HG03442 (cell line): ENCODE measurements at regions not wholly inside any gene's neighbourhood (a gene's known extent, or its start where the extent isn't known, plus 50 kb on each side); places are given as distances from the start of the nearest gene placed in this dataset.
"Not testable (repeated sequence)": the region's sequence is repeated elsewhere in the genome, so short reads cannot be mapped to it uniquely, and the experiment has no call there.

ENCODE experiments used
- ATAC-seq: cut with Tn5 transposase; IDR thresholded peaks from one replicate; pipeline ENCODE4 v1.9.1; 2021; ENCODE audit warnings: mild to moderate bottlenecking, moderate library complexity; ENCODE audit not compliant: unreplicated experiment

DNA sequence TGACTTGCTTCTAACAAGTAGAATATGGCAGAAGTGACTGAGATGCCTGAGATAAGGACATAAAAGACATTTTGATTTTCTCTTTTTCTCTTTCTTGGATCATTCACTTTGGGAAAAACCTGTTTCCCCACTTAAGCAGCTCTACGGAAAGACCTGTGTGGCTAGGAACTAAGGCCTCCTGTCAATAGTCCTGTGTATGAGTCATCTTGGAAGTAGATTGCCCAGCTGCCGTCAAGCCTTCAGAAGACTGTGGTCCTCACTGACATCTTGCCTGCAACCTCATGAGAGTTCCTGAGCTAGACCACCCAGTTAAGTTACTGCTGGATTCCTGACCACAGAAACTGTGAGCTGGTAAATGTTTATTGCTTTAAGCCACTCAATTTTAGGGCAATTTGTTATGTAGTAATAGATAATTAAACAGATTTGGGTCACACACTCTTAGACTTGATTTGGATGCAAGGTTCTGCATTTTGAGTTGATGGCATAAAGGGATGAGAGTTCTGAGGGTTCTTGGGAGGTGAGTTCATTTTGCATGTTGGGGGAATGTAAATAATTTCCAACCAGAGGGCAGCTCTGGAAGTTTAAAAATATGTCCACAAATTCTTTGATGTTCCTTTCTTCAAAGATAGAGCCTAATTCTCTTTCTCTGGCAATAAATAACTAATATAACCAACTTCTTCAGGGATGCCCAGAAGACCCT is 229.2 kb downstream of the SQOR start:
- ATAC-seq: no peak

DNA sequence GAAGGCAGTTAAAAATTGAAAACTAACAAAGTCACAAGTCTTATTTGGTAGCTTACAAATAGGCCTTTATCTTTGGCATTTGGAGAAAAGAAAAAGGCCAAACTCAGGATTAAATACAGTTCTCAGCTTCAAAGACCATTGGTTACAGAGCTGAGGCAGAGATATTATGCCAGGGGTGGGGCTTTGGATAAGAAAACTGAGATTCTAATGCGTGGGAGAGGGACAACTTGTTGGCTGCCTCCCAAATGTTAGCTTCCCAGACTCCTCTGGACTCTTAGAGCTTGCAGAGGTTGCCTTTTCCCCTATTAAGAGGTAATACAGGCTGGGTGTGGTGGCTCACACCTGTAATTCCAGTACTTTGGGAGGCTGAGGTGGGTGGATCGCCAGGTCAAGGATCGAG is 231.8 kb downstream of the SQOR start:
- ATAC-seq: no peak

DNA sequence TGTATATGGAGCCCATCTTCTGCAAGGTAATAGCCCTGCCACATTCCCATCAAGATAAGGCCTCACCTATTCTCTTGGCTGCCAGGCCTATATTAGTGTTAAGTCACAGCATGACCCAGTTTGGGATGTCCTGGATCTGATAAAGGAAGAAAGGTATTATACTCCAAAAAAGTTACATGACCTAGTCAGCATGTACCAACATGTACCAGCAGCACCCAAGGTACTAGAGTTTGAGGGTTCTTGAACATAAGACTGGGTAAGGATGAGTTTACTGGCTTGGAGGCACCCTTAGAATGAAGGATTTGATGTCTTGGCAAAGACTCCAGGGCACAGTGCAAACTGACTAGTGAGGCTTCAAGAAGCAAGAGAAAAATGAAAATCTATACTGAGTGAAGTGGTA is 232.5 kb downstream of the SQOR start:
- ATAC-seq: no peak

DNA sequence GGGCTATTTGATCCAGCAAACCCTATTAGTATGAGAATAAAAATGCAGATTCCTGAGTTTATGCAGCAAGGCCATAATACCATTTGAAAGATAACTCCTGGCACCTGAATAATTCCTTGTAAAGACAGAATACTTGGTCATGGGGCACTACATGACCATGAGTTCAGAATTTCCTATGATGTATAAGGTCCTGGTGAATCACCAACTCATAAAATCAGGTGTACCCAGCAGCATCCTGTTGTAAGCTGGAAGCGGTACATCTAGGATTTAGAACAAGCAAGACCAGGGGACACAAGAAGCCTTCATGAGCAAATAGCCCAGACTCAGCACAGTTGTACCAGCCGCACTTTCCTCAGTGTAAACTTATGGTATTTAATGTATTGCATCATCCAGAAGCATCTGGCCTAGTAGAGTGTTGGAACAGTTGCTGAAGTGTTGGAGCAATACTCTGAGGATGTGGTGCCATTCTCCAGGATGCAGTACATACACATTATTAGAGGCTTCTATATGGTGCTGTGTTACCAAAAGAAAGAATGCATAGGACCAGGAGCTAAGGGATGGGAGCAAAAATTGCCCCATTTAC is 233.4 kb downstream of the SQOR start:
- no peak for ATAC-seq

DNA sequence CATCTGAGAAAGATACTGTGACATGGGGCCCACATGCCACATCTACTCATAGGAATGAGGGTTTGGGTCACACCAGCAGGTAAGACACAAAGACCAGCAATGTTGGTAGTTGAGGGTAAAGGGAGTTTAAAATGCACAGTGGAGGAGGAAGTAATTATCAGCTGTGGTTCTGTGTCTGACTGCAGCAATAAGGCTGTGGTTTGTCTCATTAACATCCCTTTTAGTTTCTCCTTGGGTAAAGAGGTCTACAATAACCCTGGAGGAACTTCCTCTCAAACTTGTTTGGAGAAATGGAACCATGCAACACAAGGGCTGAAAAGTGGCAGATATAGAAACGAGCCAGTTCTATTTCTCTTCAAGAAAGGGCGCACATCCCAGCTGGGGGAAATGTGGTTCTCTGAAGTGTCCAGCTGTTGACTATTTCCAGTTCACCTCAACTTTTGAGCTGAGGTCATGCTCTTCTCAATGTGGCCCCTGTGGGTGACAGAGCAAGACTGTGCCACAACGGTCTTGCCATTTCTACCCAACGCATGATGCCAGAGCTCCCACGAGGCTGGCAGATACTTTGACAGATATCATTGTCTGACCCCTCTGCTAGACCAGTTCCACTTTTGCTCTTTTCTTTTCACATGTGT is 234.3 kb downstream of the SQOR start:
- no peak for ATAC-seq

DNA sequence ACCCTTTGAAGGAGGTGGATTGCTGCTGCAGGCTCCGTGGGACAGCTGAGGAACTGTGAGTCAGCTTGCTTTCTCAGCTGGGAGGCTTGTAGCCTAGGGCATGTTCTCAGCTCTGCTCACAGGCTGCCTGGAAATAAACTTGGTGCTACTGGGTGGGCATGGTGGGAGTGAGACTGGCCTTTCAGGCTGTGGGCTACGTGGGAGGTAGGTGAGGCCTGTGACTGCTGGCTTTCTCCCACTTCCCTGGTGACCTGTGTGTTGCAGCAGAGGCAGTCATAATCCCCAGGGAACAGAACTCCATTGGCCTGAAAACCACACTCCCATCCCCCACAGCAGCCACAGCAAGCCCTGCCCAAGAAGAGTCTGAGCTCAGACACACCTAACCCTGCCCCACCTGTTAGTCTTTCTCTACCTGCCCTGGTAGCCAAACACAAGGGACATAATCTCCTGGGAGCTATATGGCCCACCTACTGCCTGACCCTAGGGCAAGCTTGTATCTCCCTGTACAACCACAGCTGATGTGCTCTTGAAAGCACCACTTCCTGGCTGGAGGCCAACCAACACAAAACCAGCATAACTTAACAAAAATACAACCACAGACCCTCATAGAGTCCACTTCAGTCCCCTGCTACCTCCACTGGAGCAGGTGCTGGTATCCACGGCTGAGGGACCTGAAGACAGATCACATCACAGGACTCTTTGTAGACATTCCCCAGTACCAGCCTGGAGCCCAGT is 236.5 kb downstream of the SQOR start:
- no peak for ATAC-seq

DNA sequence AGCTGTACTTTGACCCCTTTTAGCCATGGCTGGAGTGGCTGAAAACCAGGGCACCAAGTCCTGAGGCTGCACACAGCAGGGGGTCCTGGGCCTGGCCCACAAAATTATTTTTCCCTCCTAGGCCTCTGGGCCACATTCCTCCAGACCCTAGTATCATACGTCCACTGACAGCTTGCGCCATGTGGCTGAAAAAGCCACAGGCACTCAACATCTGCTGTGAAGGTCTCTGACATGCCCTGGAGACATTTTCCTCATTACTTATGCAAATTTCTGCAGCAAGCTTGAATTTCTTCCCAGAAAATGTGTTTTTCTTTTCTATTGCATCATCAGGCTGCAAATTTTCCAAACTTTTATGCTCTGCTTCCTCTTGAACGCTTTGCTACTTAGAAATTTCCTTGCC is 239.0 kb downstream of the SQOR start:
- no peak for ATAC-seq

DNA sequence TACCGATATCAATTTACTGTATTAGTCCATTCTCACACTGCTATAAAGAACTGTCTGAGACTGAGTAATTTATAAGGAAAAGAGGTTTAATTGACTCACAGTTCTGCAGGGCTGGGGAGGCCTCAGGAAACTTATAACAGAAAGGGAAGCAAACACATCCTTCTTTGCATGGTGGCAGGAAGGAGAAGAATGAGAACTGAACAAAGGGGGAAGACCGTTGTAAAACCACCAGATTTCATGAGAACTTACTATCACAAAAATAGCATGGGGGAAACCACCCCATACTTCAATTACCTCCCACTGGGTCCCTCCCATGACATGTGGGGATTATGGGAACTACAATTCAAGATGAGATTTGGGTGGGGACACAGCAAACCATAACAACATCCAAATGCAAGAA is 239.7 kb downstream of the SQOR start:
- not testable (repeated sequence) for ATAC-seq

DNA sequence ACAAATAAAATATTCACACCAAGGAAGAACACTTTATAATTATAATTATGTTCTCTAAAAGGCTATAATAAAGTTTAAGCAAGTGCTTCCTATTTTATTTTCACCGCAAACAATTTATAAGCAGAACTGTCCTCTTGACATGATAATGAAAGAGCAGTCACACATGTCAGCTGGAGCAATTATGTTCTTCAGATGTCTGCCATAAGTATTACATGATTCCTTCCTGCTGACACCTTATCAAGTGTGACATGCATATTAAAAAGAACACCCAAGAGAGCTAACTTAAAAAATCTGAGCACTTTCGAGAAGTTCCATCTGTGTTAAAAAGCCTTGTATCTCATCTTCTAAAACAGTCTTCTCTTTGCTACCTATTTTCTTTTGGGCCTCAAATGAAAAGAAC is 249.5 kb downstream of the SQOR start:
- no peak for ATAC-seq

DNA sequence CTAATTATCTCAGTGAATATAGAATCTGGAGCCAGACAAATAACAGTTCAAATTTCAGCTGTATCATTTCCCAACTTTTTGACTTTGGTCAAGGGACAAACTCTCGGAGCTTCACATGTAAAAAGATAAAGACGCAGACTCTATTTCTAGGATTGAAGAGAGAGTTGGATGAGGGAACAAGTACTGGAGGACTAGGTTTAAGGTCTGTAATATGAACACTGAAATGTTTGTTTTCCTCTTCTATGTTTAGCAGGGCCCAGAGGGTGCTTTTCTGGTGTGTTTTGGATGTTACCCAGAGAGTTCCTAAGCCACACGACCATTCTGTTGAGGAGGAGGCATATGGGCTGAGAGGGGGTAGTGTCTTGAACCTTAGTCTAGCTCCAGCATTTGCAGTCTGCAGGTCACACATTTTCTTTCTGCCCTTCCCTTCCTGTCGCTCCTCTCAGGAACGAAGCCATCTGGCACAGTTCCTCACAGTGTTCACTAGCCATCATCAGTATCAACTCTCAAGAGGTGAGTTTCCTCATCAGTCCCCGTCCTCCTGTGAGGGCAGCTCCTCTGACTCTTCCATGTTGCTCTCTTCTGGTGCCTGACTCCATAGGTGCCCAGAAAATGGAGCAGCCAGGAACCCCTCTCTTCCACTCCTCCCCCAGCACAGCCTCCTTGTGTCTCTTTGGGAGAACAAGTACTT is 250.1 kb downstream of the SQOR start:
- no peak for ATAC-seq

DNA sequence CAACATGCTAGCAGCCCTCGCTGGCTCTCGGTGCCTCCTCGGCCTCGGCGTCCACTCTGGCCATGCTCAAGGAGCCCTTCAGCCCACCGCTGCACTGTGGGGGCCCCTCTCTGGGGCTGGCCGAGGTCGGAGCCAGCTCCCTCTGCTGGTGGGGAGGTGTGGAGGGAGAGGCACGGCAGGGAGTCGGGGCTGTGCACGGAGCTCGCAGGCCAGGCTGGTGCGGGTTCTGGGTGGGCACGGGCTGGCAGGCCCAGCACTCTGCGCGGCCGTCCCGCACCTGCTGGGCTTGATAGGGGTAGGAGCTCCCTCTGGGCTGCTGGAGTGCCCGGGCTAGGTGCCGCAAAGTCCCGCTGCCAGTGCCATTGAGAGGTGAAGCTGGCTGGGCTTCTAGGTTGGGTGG is 251.0 kb downstream of the SQOR start:
- no peak for ATAC-seq

DNA sequence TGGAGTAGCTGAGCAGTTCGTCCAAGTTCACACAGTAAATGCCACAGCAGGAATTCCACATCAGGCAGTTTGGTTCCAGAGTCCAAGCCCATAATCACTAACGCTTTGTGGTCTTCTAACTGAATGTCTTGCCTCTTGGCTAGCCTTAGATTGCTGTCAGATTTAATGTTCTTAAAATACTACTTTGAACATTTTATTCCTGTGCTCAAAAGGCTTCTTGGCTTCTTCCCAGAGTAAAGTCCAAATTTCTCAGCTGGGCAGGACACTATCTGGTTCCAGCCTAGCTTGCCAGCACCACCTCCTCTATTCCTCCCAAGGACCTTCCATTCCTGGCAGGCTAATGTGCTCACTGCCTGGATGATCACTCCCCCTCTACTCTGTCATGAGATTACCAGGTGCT is 256.9 kb downstream of the SQOR start:
- no peak for ATAC-seq

DNA sequence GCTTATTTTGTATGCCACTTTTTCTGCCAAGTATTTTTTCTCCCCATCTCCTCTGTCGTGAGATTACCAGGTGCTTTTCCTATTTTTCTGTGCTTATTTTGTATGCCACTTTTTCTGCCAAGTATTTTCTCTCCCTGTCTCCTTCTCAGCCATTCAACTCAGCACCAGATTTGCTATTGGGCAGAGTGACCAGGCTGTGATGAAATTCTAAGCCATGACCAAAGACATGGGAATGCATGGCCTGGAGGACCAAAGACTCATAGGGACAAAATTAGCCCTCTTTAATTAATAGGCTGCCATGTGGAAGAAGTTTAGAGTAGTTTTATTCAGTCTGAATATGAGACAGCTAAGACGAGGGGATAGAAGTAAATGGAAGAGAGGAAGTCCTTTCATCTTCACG is 257.4 kb downstream of the SQOR start:
- no peak for ATAC-seq

DNA sequence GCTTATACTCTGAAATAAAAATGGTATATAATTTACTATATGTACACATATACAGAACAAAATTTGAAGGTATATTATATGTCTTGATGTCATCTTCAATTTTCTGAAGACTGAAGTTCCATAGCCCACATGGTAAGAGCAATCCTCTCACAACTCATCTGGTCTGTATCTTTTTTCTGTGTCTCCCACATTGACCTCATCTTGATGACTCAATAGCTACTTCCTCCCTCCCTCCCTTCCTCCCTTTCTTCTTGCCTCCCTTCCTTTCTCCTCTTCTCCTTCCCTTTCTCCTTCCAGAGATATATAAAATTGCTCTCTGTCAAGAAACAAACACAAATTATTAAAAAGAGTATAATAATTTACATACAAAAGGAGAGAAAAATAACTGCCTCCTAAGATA is 268.5 kb downstream of the SQOR start:
- no peak for ATAC-seq

DNA sequence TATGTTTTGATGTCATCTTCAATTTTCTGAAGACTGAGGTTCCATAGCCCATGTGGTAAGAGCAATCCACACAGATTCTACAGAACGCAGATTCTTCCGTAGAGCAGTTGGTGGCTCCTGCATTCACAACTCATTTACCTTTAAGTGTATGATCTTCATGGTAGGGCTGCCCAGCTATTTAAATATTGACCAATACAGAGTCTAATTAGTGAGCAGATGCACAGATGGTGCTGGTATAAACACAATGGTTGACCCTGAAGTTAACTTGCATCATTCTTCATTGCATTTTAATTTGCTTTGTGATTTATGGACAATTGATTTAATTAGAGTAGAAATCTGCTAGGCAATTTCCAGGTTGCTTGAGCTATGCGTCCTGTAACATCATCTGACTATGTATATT is 269.2 kb downstream of the SQOR start:
- ATAC-seq: no peak

DNA sequence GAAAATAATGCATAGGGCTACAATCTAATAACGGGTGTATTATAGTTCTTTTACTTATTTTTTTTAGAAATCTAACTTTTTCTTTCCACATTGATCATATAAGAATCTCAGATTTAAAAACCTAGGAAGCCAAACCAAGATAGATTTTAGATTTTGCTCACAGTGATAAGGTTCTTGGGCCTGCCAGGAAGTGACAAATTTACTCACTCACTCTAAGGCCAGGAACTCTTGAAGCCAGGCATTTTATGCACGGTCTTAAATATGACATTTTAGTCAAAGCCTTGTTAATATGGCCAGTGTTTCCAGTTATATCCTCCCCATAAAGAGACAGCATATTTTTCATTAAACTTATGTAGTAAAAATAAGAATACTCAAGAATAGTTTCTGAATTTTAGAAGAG is 271.4 kb downstream of the SQOR start:
- no peak for ATAC-seq

DNA sequence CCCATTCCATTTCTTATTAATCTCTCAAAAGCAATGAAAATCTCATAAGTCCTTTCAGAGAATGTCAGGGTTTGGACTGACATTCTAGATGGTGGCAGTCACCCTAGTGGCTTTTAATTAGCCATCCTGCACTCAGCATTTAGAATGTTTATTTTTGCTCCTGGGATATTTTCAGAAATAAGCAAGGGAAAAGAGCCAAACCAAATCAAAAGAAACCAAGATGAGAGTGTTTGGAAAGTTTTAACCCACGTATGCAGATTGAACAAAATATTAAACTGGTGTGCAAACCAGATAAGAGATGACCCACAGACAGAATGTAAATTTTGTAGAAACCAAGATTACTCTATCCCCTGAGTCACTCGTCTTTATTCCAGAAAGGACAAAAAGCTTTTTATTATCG is 275.8 kb downstream of the SQOR start:
- no peak for ATAC-seq

DNA sequence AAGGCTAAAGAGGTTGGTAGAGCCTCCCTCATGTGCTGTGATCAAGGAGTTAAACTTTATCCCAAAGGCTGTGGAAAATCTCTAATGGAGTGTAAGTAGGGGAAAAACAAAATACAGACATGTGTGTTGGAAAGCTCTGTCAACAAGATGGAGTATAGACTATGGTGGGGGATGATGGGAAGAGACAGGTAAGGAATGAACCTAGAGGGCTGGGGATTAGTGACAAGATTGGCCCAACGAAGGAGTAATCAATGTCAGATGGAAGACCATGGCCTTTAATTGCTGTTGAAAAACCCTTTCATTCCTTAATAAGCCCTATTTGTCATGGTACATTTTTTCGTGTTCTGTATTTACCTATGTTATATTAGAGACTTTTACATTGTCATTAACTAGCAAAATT is 278.6 kb downstream of the SQOR start:
- ATAC-seq: no peak

DNA sequence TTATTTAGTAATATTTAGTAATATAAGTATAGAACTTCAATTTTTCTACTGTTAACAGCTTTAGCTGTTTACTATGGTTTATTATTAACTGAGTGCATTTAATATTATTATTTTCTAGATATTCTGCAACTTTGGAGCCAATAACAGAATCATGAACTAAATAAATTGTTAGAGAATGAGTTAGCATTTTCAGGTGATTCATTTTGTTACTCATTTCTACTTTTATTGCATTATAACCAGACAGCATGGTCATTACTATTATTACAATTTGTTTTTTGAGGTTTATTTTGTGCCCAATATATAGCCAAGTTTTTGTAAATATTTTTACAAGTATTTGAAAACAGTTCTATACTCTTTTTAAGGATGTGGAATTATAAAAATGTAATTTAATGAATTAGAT is 279.6 kb downstream of the SQOR start:
- no peak for ATAC-seq

DNA sequence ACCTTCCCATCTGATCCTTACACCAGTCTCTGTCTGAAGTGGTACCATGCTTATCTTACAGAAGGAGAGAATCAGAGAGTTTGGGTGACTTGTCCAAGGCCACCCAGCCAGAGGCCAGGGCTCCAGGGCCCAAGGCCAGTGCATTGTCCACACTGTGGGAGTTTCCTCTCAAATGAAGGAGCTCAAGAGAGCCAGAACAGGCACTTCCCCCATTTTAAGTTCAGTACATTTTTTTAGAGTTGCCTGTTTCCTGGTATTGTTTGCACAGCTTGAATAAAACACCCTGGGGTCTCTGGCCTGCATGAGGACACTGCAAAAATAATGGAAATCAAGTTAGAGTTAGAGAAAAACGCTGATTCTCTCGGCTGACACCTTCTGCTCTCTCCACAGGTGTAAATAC is 284.0 kb downstream of the SQOR start:
- ATAC-seq: no peak

DNA sequence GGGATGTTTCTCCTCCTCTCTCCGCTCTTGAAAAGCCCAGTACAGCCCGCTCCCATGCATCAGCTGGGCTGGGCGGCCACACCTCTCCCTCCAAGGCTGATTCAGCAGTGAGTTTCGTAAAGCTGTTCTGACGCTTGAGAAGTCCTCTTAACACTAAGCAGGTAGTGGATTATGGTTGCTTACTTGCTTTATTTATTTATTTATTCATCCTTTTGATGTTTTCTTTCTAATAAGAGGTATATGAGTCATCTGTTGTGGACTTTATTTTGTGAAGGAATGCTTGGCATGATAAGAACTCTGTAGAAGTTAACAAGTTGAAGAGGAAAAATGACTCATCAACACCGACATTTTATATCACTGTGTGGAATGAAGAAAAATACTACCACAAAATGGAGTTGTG is 285.0 kb downstream of the SQOR start:
- ATAC-seq: no peak
